OCI-LY3 (cell line): ENCODE measurements at regions not wholly inside any gene's neighbourhood (a gene's known extent, or its start where the extent isn't known, plus 50 kb on each side); places are given as distances from the start of the nearest gene placed in this dataset.

ENCODE experiments used
- H2AFZ ChIP-seq: fragments of 200-600, 300-600 bp; shearing (Covaris generic); 2 replicates; pipeline ENCODE4 v1.6.0; 2014; ENCODE audit warnings: antibody characterized with exemption, low read depth, low read length
- H3K27ac ChIP-seq: fragments of 200-600, 300-600 bp; sonication (generic); 2 replicates; pipeline ENCODE4 v1.5.1; 2014; ENCODE audit warnings: mild to moderate bottlenecking, low read length, moderate library complexity, mixed read lengths
- H3K27me3 ChIP-seq: fragments of 200-600, 300-600 bp; sonication (generic); 2 replicates; pipeline ENCODE4 v1.6.1; 2014; ENCODE audit warnings: low read depth, low read length, mixed read lengths
- H3K36me3 ChIP-seq: fragments of 200-600, 300-600 bp; sonication (generic); replicated peaks from 2 replicates; pipeline ENCODE3; 2014; ENCODE audit warnings: low read depth, low read length, mixed read lengths
- H3K4me1 ChIP-seq: fragments of 300-600, 200-600 bp; sonication (generic); 2 replicates; pipeline ENCODE4 v1.6.1; 2014; ENCODE audit warnings: low read length, mixed read lengths
- H3K4me2 ChIP-seq: fragments of 200-600, 300-600 bp; sonication (generic); 2 replicates; pipeline ENCODE4 v1.6.1; 2014; ENCODE audit warnings: low read length, mixed read lengths
- H3K4me3 ChIP-seq: fragments of 300-600, 200-600 bp; sonication (generic); 2 replicates; pipeline ENCODE4 v1.5.1; 2014; ENCODE audit warnings: antibody characterized with exemption, mild to moderate bottlenecking, low read length, moderate library complexity
- H3K79me2 ChIP-seq: fragments of 300-600, 200-600 bp; shearing (Covaris generic); 2 replicates; pipeline ENCODE4 v1.6.1; 2014; ENCODE audit warnings: mild to moderate bottlenecking, low read length, mixed read lengths
- H3K9ac ChIP-seq: fragments of 300-600, 200-600 bp; shearing (Covaris generic); 2 replicates; pipeline ENCODE4 v1.6.0; 2014; ENCODE audit warnings: mild to moderate bottlenecking, low read length, moderate library complexity
- H3K9me3 ChIP-seq: fragments of 200-600, 300-600 bp; shearing (Covaris generic); 2 replicates; pipeline ENCODE4 v1.6.1; 2014; ENCODE audit warnings: low read length, mixed read lengths; ENCODE audit not compliant: insufficient read depth
- H4K20me1 ChIP-seq: fragments of 200-600, 300-600 bp; sonication (generic); 2 replicates; pipeline ENCODE4 v1.6.1; 2016; ENCODE audit warnings: low read length, mixed read lengths; ENCODE audit not compliant: insufficient read depth
- EZH2phosphoT487 ChIP-seq: fragments of 200-600 bp; shearing (Covaris generic); IDR thresholded peaks from 2 replicates; pipeline ENCODE4 v1.6.1; 2018; ENCODE audit warnings: antibody characterized with exemption, mixed run types, low read depth
- TF ChIP-seq, protein P1 (sequence below): fragments of 200-600, 300-600 bp; sonication (generic); IDR thresholded peaks from 2 replicates; pipeline ENCODE4 v1.5.1; 2014; ENCODE audit warnings: antibody characterized with exemption, low read length, low read depth

DNA sequence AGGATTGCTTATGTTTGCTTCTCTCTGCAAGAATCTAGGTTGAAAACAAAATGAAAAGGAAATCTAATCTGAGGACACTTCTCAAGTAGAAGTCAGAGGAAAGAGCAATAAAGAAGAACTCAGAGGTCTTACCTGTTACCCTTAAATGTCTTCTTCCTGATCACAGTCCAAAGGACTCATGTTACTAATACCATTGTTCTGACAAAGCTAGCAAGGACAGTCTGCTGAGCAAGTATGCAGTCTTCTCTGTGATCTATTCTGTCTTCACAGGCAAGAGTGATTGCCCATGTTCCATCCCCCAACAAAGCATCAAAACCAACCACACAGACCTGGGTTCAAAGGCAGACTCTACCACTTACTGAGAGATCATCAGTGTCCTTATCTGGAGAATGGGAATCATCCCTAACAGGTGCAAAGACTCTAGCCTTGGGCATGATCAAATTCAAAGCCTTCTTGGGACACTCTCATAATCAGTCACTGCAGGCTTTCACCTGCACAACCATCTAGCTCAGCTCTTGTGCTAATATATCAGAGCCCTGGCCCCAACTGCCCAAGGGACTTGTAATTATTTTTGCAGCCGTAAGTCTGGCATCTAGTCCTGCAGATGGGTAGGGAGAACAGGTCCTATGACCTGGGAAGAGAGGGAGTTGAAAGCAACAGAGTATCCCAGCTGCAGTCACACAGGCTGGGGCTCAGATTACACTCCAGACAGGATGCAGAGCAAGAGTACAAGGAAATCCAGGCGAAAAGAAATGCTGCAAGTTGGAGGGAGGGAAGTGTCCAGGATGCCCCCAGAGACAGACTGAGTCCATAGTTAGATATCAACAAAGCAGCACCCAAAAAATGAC is 97.9 kb upstream of the NUDT4 start:
- no peak overlapping the region for H2AFZ ChIP-seq
- TF ChIP-seq, protein P1, sequence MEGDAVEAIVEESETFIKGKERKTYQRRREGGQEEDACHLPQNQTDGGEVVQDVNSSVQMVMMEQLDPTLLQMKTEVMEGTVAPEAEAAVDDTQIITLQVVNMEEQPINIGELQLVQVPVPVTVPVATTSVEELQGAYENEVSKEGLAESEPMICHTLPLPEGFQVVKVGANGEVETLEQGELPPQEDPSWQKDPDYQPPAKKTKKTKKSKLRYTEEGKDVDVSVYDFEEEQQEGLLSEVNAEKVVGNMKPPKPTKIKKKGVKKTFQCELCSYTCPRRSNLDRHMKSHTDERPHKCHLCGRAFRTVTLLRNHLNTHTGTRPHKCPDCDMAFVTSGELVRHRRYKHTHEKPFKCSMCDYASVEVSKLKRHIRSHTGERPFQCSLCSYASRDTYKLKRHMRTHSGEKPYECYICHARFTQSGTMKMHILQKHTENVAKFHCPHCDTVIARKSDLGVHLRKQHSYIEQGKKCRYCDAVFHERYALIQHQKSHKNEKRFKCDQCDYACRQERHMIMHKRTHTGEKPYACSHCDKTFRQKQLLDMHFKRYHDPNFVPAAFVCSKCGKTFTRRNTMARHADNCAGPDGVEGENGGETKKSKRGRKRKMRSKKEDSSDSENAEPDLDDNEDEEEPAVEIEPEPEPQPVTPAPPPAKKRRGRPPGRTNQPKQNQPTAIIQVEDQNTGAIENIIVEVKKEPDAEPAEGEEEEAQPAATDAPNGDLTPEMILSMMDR = no peak
- no peak for TF ChIP-seq EZH2phosphoT487
- H3K4me2 ChIP-seq = no peak overlapping the region
- H3K27ac ChIP-seq = no peak overlapping the region
- no peaks in the 10 kb centered on the region for H3K27me3 ChIP-seq
- no peaks in the 10 kb centered on the region for H3K79me2 ChIP-seq
- H4K20me1 ChIP-seq = no peaks in the 10 kb centered on the region
- no peak overlapping the region for H3K9ac ChIP-seq
- no peaks in the 10 kb centered on the region for H3K9me3 ChIP-seq
- H3K4me1 ChIP-seq = no peaks in the 10 kb centered on the region
- H3K36me3 ChIP-seq = no peaks in the 10 kb centered on the region
- no peak overlapping the region for H3K4me3 ChIP-seq

DNA sequence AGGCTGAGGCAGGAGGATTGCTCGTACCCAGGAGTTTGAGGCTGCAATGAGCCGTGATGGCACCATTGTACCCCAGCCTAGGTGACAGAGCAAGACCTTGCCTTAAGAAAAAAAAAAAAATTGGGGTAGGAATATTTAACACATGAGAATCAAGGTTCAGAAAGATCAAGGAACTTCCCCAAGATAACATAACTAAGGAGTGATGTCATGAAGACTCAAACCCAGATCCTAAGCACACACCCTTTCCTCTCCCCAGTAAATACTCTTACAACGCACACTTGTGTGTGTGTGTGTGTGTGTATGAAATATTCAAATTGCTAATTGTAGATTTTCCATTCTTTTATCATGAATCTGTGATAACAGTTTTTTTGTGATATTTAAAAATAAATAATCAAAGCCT is 90.6 kb upstream of the NUDT4 start:
- no peak overlapping the region for H2AFZ ChIP-seq
- H3K27ac ChIP-seq = no peak overlapping the region
- H4K20me1 ChIP-seq = no peaks in the 10 kb centered on the region
- H3K27me3 ChIP-seq = no peaks in the 10 kb centered on the region
- no peaks in the 10 kb centered on the region for H3K9me3 ChIP-seq
- H3K4me1 ChIP-seq = no peaks in the 10 kb centered on the region
- H3K9ac ChIP-seq = no peak overlapping the region
- H3K4me2 ChIP-seq = no peak overlapping the region
- no peaks in the 10 kb centered on the region for H3K79me2 ChIP-seq
- H3K36me3 ChIP-seq = no peaks in the 10 kb centered on the region
- H3K4me3 ChIP-seq = no peak overlapping the region
- no peak for TF ChIP-seq EZH2phosphoT487
- TF ChIP-seq, protein P1 = no peak

DNA sequence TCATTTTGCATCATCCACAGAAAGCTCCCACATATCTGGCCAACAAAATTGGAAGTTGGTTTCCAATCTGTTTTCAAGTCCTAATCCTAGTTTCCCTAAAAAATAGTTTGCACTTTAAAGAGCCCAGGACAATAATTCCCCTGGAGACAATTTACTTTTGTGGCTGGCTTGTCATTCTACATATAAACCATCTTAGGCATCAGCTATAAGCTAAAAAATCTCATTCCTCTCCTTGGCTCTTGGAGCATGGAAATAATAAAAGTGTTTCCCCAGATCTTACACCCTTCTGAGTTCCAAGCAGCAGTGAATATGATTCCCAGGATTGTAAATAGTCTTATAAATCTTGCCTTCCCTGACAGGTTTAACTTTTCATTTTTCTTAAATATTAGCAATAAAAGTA is 89.1 kb upstream of the NUDT4 start:
- no peak overlapping the region for H3K4me2 ChIP-seq
- no peak overlapping the region for H3K27ac ChIP-seq
- H3K79me2 ChIP-seq = no peaks in the 10 kb centered on the region
- H4K20me1 ChIP-seq = no peaks in the 10 kb centered on the region
- H3K4me1 ChIP-seq = 0 out of 2 replicates have a peak, but pooled peaks cover 4% of the 10 kb centered on the region
- no peaks in the 10 kb centered on the region for H3K36me3 ChIP-seq
- H3K4me3 ChIP-seq = no peak overlapping the region
- no peak for TF ChIP-seq EZH2phosphoT487
- TF ChIP-seq, protein P1 = no peak
- H2AFZ ChIP-seq = no peak overlapping the region
- no peaks in the 10 kb centered on the region for H3K9me3 ChIP-seq
- H3K9ac ChIP-seq = no peak overlapping the region
- no peaks in the 10 kb centered on the region for H3K27me3 ChIP-seq

DNA sequence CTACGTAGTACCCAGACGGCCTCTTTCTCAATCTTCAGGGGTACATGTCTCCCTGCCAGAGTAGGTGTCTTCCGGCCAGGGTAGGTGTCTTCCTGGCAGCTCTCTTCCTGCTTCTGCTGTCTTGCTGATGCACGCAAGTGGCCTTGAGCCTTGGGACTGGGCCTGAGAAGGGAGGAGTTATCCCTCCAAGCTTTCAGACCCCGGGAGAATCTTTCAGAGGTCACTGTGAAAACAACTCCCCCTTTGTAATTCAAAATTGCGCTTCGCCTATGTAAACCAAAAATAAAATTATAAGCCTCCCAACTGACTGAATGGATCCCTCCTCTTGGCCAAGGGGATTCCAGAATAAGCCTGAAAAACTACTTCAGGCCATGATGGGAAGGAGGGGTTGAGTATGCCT is 87.3 kb upstream of the NUDT4 start:
- Histone ChIP-seq H3K9me3 (no peaks in the 10 kb centered on the region), H3K79me2 (no peaks in the 10 kb centered on the region), H3K4me3 (no peak overlapping the region), H3K4me2 (no peak overlapping the region), H3K9ac (no peak overlapping the region), H3K27me3 (no peaks in the 10 kb centered on the region), H3K27ac (no peak overlapping the region), H4K20me1 (no peaks in the 10 kb centered on the region), H3K36me3 (no peaks in the 10 kb centered on the region), H3K4me1 (0 out of 2 replicates have a peak, but pooled peaks cover 4% of the 10 kb centered on the region), H2AFZ (no peak overlapping the region)
- TF ChIP-seq EZH2phosphoT487 = no peak
- TF ChIP-seq, protein P1 = no peak
